SK-N-SH treated with all-trans-retinoic acid at 6 μM for 48 hours (cell line): ENCODE measurements at regions not wholly inside any gene's neighbourhood (a gene's known extent, or its start where the extent isn't known, plus 50 kb on each side); places are given as distances from the start of the nearest gene placed in this dataset.

Experiments
- ATAC-seq: fragments of 200-7000 bp; cut with Tn5 transposase; 3 replicates; pipeline ENCODE4 v1.9.1; 2020; ENCODE audit warnings: mild to moderate bottlenecking, moderate library complexity
- ARNTL ChIP-seq: fragments of 450-650 bp; formaldehyde crosslinking; IDR thresholded peaks from 2 replicates; pipeline ENCODE4 v1.5.0; 2020; ENCODE audit warnings: low read depth, mild to moderate bottlenecking, moderate library complexity, borderline replicate concordance
- BACH2 ChIP-seq: fragments of 250-450 bp; sonication (Bioruptor Pico); IDR thresholded peaks from 2 replicates; pipeline ENCODE4 v1.9.0; 2021; ENCODE audit warnings: mild to moderate bottlenecking, borderline replicate concordance
- CREB5 ChIP-seq: fragments of 250-450 bp; sonication (Bioruptor Pico); IDR thresholded peaks from 2 replicates; pipeline ENCODE4 v1.5.1; 2020; ENCODE audit warnings: low read depth, mild to moderate bottlenecking, moderate library complexity
- CSDC2 ChIP-seq: fragments of 250-450 bp; sonication (Bioruptor Pico); IDR thresholded peaks from 2 replicates; pipeline ENCODE4 v1.5.0; 2020; ENCODE audit warnings: mild to moderate bottlenecking, moderate library complexity
- CSRNP3 ChIP-seq: fragments of 250-450 bp; sonication (Bioruptor Pico); IDR thresholded peaks from 2 replicates; pipeline ENCODE4 v1.5.1; 2021; ENCODE audit warnings: mild to moderate bottlenecking, moderate library complexity
- ESRRG ChIP-seq: fragments of 250-450 bp; sonication (Bioruptor Pico); IDR thresholded peaks from 2 replicates; pipeline ENCODE4 v1.6.1; 2021; ENCODE audit warnings: mild to moderate bottlenecking
- GLIS3 ChIP-seq: fragments of 250-450 bp; sonication (Bioruptor Pico); IDR thresholded peaks from 2 replicates; pipeline ENCODE4 v1.5.0; 2020; ENCODE audit warnings: mild to moderate bottlenecking, moderate library complexity
- ISL1 ChIP-seq: fragments of 250-450 bp; sonication (Bioruptor Pico); IDR thresholded peaks from 2 replicates; pipeline ENCODE4 v2.1.2; 2022; ENCODE audit warnings: mild to moderate bottlenecking, moderate library complexity
- OSR1 ChIP-seq: fragments of 250-450 bp; sonication (Bioruptor Pico); IDR thresholded peaks from 2 replicates; pipeline ENCODE4 v1.8.0; 2022; ENCODE audit warnings: moderate library complexity, mild to moderate bottlenecking, inconsistent platforms
- PATZ1 ChIP-seq: fragments of 250-450 bp; sonication (Bioruptor Pico); IDR thresholded peaks from 2 replicates; pipeline ENCODE4 v1.8.0; 2020; ENCODE audit warnings: mild to moderate bottlenecking, moderate library complexity, borderline replicate concordance
- POU6F1 ChIP-seq: fragments of 250-450 bp; sonication (Bioruptor Pico); IDR thresholded peaks from 2 replicates; pipeline ENCODE4 v1.8.0; 2021; ENCODE audit warnings: low read depth, mild to moderate bottlenecking, moderate library complexity, borderline replicate concordance
- PPARA ChIP-seq: fragments of 250-450 bp; sonication (Bioruptor Pico); IDR thresholded peaks from 2 replicates; pipeline ENCODE4 v1.5.0; 2020; ENCODE audit warnings: mild to moderate bottlenecking, borderline replicate concordance
- RARB ChIP-seq: fragments of 250-450 bp; sonication (Bioruptor Pico); IDR thresholded peaks from 2 replicates; pipeline ENCODE4 v1.8.0; 2021; ENCODE audit warnings: mild to moderate bottlenecking, moderate library complexity
- TOX ChIP-seq: fragments of 250-450 bp; sonication (Bioruptor Pico); IDR thresholded peaks from 2 replicates; pipeline ENCODE4 v1.8.0; 2021; ENCODE audit warnings: mild to moderate bottlenecking, moderate library complexity, borderline replicate concordance
- TSHZ2 ChIP-seq: fragments of 250-450 bp; sonication (Bioruptor Pico); IDR thresholded peaks from 2 replicates; pipeline ENCODE4 v1.5.0; 2020; ENCODE audit warnings: mild to moderate bottlenecking, moderate library complexity
- ZC3H10 ChIP-seq: fragments of 250-450 bp; sonication (Bioruptor Pico); IDR thresholded peaks from 2 replicates; pipeline ENCODE4 v1.5.1; 2021; ENCODE audit warnings: mild to moderate bottlenecking, moderate library complexity
- ZFP3 ChIP-seq: fragments of 250-450 bp; sonication (Bioruptor Pico); IDR thresholded peaks from 2 replicates; pipeline ENCODE4 v1.5.0; 2020; ENCODE audit warnings: mild to moderate bottlenecking, moderate library complexity
- ZFP30 ChIP-seq: fragments of 450-650 bp; formaldehyde crosslinking; IDR thresholded peaks from 2 replicates; pipeline ENCODE4 v1.5.0; 2022; ENCODE audit warnings: mild to moderate bottlenecking, moderate library complexity
- ZNF565 ChIP-seq: fragments of 450-650 bp; formaldehyde crosslinking; conservative IDR thresholded peaks from 2 replicates; pipeline ENCODE4 v1.5.0; 2020; ENCODE audit warnings: low read depth, mild to moderate bottlenecking, moderate library complexity
- ZNF70 ChIP-seq: fragments of 450-650 bp; formaldehyde crosslinking; IDR thresholded peaks from 2 replicates; pipeline ENCODE4 v1.5.0; 2020; ENCODE audit warnings: mild to moderate bottlenecking, moderate library complexity
- ZNF8 ChIP-seq: fragments of 450-650 bp; formaldehyde crosslinking; IDR thresholded peaks from 2 replicates; pipeline ENCODE4 v1.5.0; 2020; ENCODE audit warnings: mild to moderate bottlenecking, moderate library complexity

GRCh38 chr4:11842620-11843263 lies 414.0 kb upstream of the HS3ST1 start:
- no peak for TF ChIP-seq TOX (CRISPR knock-in tag)
- no peak for TF ChIP-seq ESRRG (CRISPR knock-in tag)
- TF ChIP-seq PPARA (CRISPR knock-in tag): no peak
- no peak for TF ChIP-seq PATZ1 (CRISPR knock-in tag)
- TF ChIP-seq ZFP3 (CRISPR knock-in tag): no peak
- TF ChIP-seq ZNF70 (CRISPR knock-in tag): no peak
- TF ChIP-seq CSRNP3 (CRISPR knock-in tag): no peak
- no peak for TF ChIP-seq ARNTL (CRISPR knock-in tag)
- no peak for TF ChIP-seq ISL1 (CRISPR knock-in tag)
- no peak for TF ChIP-seq ZNF8 (CRISPR knock-in tag)
- TF ChIP-seq TSHZ2 (CRISPR knock-in tag): no peak
- no peak for TF ChIP-seq BACH2
- TF ChIP-seq ZNF565: no peak
- no peak for TF ChIP-seq RARB (CRISPR knock-in tag)
- no peak for TF ChIP-seq OSR1 (CRISPR knock-in tag)
- TF ChIP-seq ZFP30: no peak
- TF ChIP-seq, all 23 proteins: peak for 0
- ATAC-seq: no peak

- no peak for ATAC-seq
- no peak for TF ChIP-seq TOX (CRISPR knock-in tag)
- TF ChIP-seq ZNF70 (CRISPR knock-in tag): no peak
- TF ChIP-seq ZNF8 (CRISPR knock-in tag): no peak
- no peak for TF ChIP-seq ZC3H10 (CRISPR knock-in tag)
- TF ChIP-seq ZNF565: no peak
- no peak for TF ChIP-seq CSDC2 (CRISPR knock-in tag)
- no peak for TF ChIP-seq OSR1 (CRISPR knock-in tag)
- TF ChIP-seq ZFP30: no peak
Measured at GRCh38 chr4:11839889-11840288, 411.2 kb upstream of the HS3ST1 start.

GRCh38 chr4:11831739-11832138 lies 403.0 kb upstream of the HS3ST1 start:
- TF ChIP-seq GLIS3 (CRISPR knock-in tag) (no peak), TSHZ2 (CRISPR knock-in tag) (no peak), ESRRG (CRISPR knock-in tag) (no peak), OSR1 (CRISPR knock-in tag) (no peak), ISL1 (CRISPR knock-in tag) (no peak), POU6F1 (CRISPR knock-in tag) (no peak), CSDC2 (CRISPR knock-in tag) (no peak), CSRNP3 (CRISPR knock-in tag) (no peak), PPARA (CRISPR knock-in tag) (no peak), ZC3H10 (CRISPR knock-in tag) (no peak), ZNF565 (no peak), TOX (CRISPR knock-in tag) (no peak), BACH2 (no peak), ZNF70 (CRISPR knock-in tag) (no peak), CREB5 (CRISPR knock-in tag) (no peak), ZNF8 (CRISPR knock-in tag) (no peak)
- ATAC-seq: no peak
